Spinal cord (tissue), 9 donors: ENCODE measurements at regions not wholly inside any gene's neighbourhood (a gene's known extent, or its start where the extent isn't known, plus 50 kb on each side); places are given as distances from the start of the nearest gene placed in this dataset.

Source experiments
- DNase-seq, 6 donors: peaks; one replicate each; pipeline versions ENCODE4 v3.0.0 to v3.0.0-alpha.2; 2013 to 2015; ENCODE audit warnings: low spot score in 6 of 6, low read depth in 4 of 6
- H3K27ac ChIP-seq: one replicate; pipeline ENCODE4 v1.5.1; 2013; ENCODE audit warnings: low read depth, low read length, control low read depth
- H3K27me3 ChIP-seq: one replicate; pipeline ENCODE4 v1.6.1; 2013; ENCODE audit warnings: low read length; ENCODE audit not compliant: control insufficient read depth, insufficient read depth
- H3K36me3 ChIP-seq: one replicate; pipeline ENCODE4 v1.6.1; 2013; ENCODE audit warnings: low read length; ENCODE audit not compliant: control insufficient read depth, insufficient read depth
- H3K4me1 ChIP-seq: one replicate; pipeline ENCODE4 v1.6.1; 2013; ENCODE audit warnings: low read length; ENCODE audit not compliant: control insufficient read depth, insufficient read depth
- H3K4me3 ChIP-seq: one replicate; pipeline ENCODE4 v1.5.1; 2013; ENCODE audit warnings: low read depth, low read length, control low read depth
- H3K9me3 ChIP-seq: one replicate; pipeline ENCODE4 v1.6.1; 2013; ENCODE audit warnings: low read length; ENCODE audit not compliant: control insufficient read depth, insufficient read depth
- WGBS: methylation state at CpG from one replicate; pipeline ENCODE4 v1.1.5; 2013; ENCODE audit warnings: missing lambda C conversion rate; ENCODE audit not compliant: insufficient coverage; 5-methylcytosine and 5-hydroxymethylcytosine counted together
- donor health status: healthy.

GRCh38 chr11:31986201-31986889 lies 104.5 kb upstream of the RCN1 start:
- 41% methylated on average over 3 of the region's 10 CpGs for WGBS
- Histone ChIP-seq H3K4me3 (no peak overlapping the region), H3K27me3 (no peaks in the 10 kb centered on the region), H3K9me3 (no peaks in the 10 kb centered on the region), H3K36me3 (no peaks in the 10 kb centered on the region), H3K4me1 (peaks cover 11% of the 10 kb centered on the region), H3K27ac (peak overlapping the region; percentile 29)
- DNase-seq = peak; percentile 26 to 87 (median 33)

GRCh38 chr11:31981457-31981856 lies 109.4 kb upstream of the RCN1 start:
- WGBS = no CpG with 5 or more reads among the region's 1 CpG
- DNase-seq = no peak
- H3K9me3 ChIP-seq = no peaks in the 10 kb centered on the region
- no peak overlapping the region for H3K4me3 ChIP-seq
- H3K4me1 ChIP-seq = peaks cover 6% of the 10 kb centered on the region
- H3K27ac ChIP-seq = no peak overlapping the region
- no peaks in the 10 kb centered on the region for H3K27me3 ChIP-seq
- H3K36me3 ChIP-seq = no peaks in the 10 kb centered on the region

- Histone ChIP-seq H3K27me3 (no peaks in the 10 kb centered on the region), H3K9me3 (no peaks in the 10 kb centered on the region), H3K4me3 (no peak overlapping the region), H3K27ac (no peak overlapping the region), H3K36me3 (no peaks in the 10 kb centered on the region), H3K4me1 (no peaks in the 10 kb centered on the region)
- DNase-seq = no peak
- WGBS = no CpG with 5 or more reads among the region's 4 CpGs
Measured at GRCh38 chr11:31977343-31977742, 113.5 kb upstream of the RCN1 start.

GRCh38 chr11:31974366-31975136 lies 116.3 kb upstream of the RCN1 start:
- H3K27me3 ChIP-seq = no peaks in the 10 kb centered on the region
- peak in 1 of 6 donors; percentile 31 for DNase-seq
- H3K4me1 ChIP-seq = no peaks in the 10 kb centered on the region
- no peaks in the 10 kb centered on the region for H3K36me3 ChIP-seq
- no peak overlapping the region for H3K4me3 ChIP-seq
- H3K27ac ChIP-seq = no peak overlapping the region
- H3K9me3 ChIP-seq = no peaks in the 10 kb centered on the region
- 73% methylated on average over 3 of the region's 5 CpGs for WGBS

GRCh38 chr11:31973172-31973571 lies 117.7 kb upstream of the RCN1 start:
- Histone ChIP-seq H3K4me1 (peaks cover 2% of the 10 kb centered on the region), H3K36me3 (no peaks in the 10 kb centered on the region), H3K9me3 (no peaks in the 10 kb centered on the region), H3K4me3 (no peak overlapping the region), H3K27me3 (no peaks in the 10 kb centered on the region), H3K27ac (no peak overlapping the region)
- no peak for DNase-seq
- WGBS = 49% methylated on average over 4 of the region's 4 CpGs

GRCh38 chr11:31972623-31973022 lies 118.3 kb upstream of the RCN1 start:
- Histone ChIP-seq H3K27ac (no peak overlapping the region), H3K4me1 (peaks cover 3% of the 10 kb centered on the region), H3K9me3 (no peaks in the 10 kb centered on the region), H3K4me3 (no peak overlapping the region), H3K36me3 (no peaks in the 10 kb centered on the region), H3K27me3 (no peaks in the 10 kb centered on the region)
- 87% methylated on average over 4 of the region's 5 CpGs for WGBS
- DNase-seq = no peak

- Histone ChIP-seq H3K4me3 (no peak overlapping the region), H3K4me1 (peaks cover 11% of the 10 kb centered on the region), H3K36me3 (no peaks in the 10 kb centered on the region), H3K9me3 (no peaks in the 10 kb centered on the region), H3K27ac (no peak overlapping the region), H3K27me3 (no peaks in the 10 kb centered on the region)
- WGBS = no CpG with 5 or more reads among the region's 6 CpGs
- no peak for DNase-seq
Measured at GRCh38 chr11:31969359-31969702, 121.5 kb upstream of the RCN1 start.

GRCh38 chr11:31968461-31969358 lies 122.2 kb upstream of the RCN1 start:
- Histone ChIP-seq H3K9me3 (no peaks in the 10 kb centered on the region), H3K27me3 (no peaks in the 10 kb centered on the region), H3K4me3 (no peak overlapping the region), H3K4me1 (peaks cover 11% of the 10 kb centered on the region), H3K36me3 (no peaks in the 10 kb centered on the region), H3K27ac (no peak overlapping the region)
- peak in 2 of 6 donors; percentile 33 to 67 for DNase-seq
- 64% methylated on average over 4 of the region's 13 CpGs for WGBS

- peak in 2 of 6 donors; percentile 58 to 75 for DNase-seq
- Histone ChIP-seq H3K9me3 (no peaks in the 10 kb centered on the region), H3K36me3 (no peaks in the 10 kb centered on the region), H3K27ac (no peak overlapping the region), H3K27me3 (no peaks in the 10 kb centered on the region), H3K4me1 (peaks cover 11% of the 10 kb centered on the region), H3K4me3 (no peak overlapping the region)
- 66% methylated on average over 2 of the region's 7 CpGs for WGBS
Measured at GRCh38 chr11:31967404-31968130, 123.3 kb upstream of the RCN1 start.
